ENCODE measurements at regions not wholly inside any gene's neighbourhood (a gene's known extent, or its start where the extent isn't known, plus 50 kb on each side); places are given as distances from the start of the nearest gene placed in this dataset.
"Not testable (repeated sequence)": the region's sequence is repeated elsewhere in the genome, so short reads cannot be mapped to it uniquely, and the experiment has no call there.

GRCh38 chr4:53863736-53864365, 200.6 kb downstream of the CHIC2 start:
- no peak for DNase-seq

- DNase-seq: no peak
These were observed 201.2 kb downstream of the CHIC2 start for GRCh38 chr4:53863158-53863557.

- DNase-seq: no peak
These were observed 202.4 kb downstream of the CHIC2 start for GRCh38 chr4:53861856-53862610.

- no peak for DNase-seq
These were observed 205.1 kb downstream of the CHIC2 start for GRCh38 chr4:53859305-53859704.

GRCh38 chr4:53858744-53859143, 205.7 kb downstream of the CHIC2 start:
- no peak for DNase-seq

- DNase-seq: no peak
These were observed 208.7 kb downstream of the CHIC2 start for GRCh38 chr4:53855581-53856250.

GRCh38 chr4:53854991-53855568, 209.3 kb downstream of the CHIC2 start:
- DNase-seq: no peak

GRCh38 chr4:53852343-53852742, 212.1 kb downstream of the CHIC2 start:
- DNase-seq: no peak

GRCh38 chr4:53847965-53848364, 216.4 kb downstream of the CHIC2 start:
- no peak for DNase-seq

GRCh38 chr4:53844551-53844950, 219.9 kb downstream of the CHIC2 start:
- DNase-seq: no peak

- no peak for DNase-seq
These were observed 220.3 kb downstream of the CHIC2 start for GRCh38 chr4:53844133-53844532.

- no peak for DNase-seq
These were observed 222.7 kb downstream of the CHIC2 start for GRCh38 chr4:53841711-53842110.

GRCh38 chr4:53840643-53841042, 223.8 kb downstream of the CHIC2 start:
- no peak for DNase-seq

GRCh38 chr4:53833302-53834003, 231.0 kb downstream of the CHIC2 start:
- not testable (repeated sequence) for DNase-seq

GRCh38 chr4:53832549-53832948, 231.9 kb downstream of the CHIC2 start:
- no peak for DNase-seq

GRCh38 chr4:53830511-53830910, 233.9 kb downstream of the CHIC2 start:
- DNase-seq: no peak

GRCh38 chr4:53821179-53821851, 230.0 kb upstream of the LNX1 start:
- no peak for DNase-seq

- no peak for DNase-seq
These were observed 226.8 kb upstream of the LNX1 start for GRCh38 chr4:53818104-53818503.

- no peak for DNase-seq
These were observed 225.3 kb upstream of the LNX1 start for GRCh38 chr4:53816561-53816960.

- DNase-seq: no peak
These were observed 224.0 kb upstream of the LNX1 start for GRCh38 chr4:53815281-53815680.

- DNase-seq: no peak
These were observed 222.7 kb upstream of the LNX1 start for GRCh38 chr4:53813998-53814397.

GRCh38 chr4:53810643-53811042, 219.4 kb upstream of the LNX1 start:
- DNase-seq: no peak

- DNase-seq: no peak
These were observed 218.5 kb upstream of the LNX1 start for GRCh38 chr4:53809816-53810215.
